GM21515 (cell line): ENCODE measurements at regions not wholly inside any gene's neighbourhood (a gene's known extent, or its start where the extent isn't known, plus 50 kb on each side); places are given as distances from the start of the nearest gene placed in this dataset.
"Not testable (repeated sequence)": the region's sequence is repeated elsewhere in the genome, so short reads cannot be mapped to it uniquely, and the experiment has no call there.

Source experiments
- ATAC-seq: cut with Tn5 transposase; IDR thresholded peaks from one replicate; pipeline ENCODE4 v1.9.1; 2021; ENCODE audit not compliant: unreplicated experiment

DNA sequence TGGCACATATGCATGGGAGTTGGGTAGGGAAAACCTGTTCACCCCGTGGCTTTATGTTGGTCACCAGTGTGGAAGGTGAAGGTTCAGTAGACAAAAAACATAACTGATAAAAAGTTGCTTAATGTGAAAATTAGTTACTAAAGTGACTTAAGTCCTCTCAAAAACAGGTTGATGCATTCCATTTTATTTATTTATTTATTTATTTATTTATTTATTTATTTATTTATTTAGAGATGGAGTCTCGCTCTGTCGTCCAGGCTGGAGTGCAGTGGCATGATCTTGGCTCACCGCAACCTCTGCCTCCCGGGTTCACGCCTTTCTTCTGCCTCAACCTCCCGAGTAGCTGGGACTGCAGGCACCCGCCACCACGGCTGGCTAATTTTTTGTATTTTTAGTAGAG, 541.0 kb downstream of the DCDC2C start:
- not testable (repeated sequence) for ATAC-seq

DNA sequence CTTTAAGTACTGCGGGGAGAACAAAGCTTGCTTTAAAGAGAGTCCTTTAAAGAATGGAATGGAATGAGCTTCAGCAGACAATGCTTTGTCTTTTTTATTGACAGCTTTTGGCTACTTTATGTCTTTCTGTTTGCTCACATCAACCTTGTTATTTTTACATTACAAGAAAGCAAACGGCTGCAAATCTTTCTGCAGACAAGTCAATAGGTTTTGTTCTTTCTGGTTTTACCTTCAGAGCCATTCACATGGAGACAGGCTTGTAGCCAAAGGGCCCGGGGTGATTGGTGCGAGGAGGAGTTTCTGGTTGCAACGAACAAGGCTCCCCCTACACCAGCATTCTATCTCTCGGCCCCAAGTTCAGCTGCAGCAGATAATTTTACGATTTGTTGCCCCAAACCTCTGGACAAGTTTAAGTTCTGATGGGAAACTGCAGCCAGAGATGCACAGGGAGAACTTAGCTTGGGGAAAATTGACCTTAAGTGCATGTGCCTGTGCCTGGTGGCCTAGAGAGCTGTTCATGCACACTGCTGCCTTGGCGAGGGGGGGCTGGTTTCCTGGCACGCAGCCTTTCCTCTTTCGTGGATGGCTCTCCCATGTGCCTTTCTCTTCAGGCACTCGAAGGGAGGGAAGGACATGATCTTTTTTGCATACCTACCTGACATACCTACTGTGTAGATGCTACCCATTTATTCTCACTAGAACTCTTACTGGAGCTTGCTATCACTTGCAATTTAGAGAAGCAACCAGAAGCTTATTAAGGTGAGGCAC, 543.2 kb downstream of the DCDC2C start:
- no peak for ATAC-seq

DNA sequence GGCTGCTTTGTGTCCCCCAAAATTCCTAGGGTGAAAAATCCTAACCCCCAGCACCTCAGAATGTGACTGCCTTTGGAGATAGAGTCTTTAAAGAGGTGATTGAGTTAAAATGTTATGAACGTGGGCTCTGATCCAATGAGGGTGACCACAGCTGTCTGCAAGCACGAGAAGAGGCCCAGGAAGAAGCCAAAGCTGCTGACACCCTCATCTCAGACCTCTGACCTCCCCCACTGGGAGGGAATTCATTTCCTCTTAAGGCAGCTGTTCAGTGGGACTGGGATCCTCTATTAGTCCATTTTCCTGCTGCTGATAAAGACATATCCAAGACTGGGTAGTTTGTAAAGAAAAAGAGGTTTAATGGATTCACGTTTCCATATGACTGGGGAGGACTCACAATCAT, 544.4 kb downstream of the DCDC2C start:
- no peak for ATAC-seq

DNA sequence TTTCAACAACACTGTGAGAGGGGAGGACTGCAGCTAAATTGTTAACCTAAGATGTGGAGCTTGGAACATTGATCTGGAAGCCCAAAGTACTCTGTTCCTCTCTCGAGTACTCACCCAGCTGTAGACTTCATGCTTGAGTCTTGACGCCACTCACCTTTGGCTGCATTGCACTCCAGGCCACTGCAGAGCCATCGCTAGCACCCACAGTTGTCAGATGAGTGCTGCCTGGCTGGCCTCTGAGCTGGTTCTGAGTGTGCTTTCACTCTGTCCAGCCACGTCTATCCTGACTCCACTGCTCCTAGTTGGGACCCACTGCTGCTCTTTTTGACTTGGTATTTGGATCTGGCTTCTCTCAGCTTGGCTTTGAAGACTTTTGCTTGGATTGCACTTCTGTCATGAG, 552.1 kb downstream of the DCDC2C start:
- ATAC-seq: no peak

DNA sequence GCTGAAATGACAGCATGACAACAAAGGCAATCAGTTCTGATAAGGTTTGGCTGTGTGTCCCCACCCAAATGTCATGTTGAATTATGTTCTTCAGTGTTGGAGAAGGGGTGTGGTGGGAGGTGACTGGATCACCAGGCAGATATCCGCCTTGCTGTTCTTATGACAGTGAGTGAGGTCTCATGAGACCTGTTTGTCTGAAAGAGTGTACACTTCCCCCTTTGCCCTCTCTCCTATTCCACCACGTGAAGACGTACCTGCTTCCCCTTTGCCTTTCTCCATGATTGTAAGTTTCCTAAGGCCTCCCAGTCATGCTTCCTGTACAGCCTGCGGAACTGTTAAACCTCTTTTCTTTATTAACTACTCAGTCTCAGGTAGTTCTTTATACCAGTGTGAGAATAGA, 553.0 kb downstream of the DCDC2C start:
- no peak for ATAC-seq

DNA sequence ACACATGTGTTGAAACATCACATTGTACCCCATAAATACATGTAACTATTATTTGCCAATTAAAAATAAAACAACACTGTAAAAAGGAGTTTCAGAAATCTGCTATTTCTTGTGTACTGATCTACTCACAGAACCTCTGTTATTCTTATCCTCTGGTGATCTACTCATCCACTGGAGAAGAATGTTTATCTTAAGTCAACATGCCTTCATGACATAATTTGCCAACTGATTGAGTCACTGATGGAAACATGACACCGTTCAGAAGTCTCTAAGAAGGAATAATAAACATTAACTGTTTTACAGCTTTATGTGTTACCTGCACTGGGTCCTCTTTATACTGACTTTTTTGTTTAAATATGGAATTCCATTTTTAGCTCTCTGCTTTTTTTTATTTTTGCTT, 555.2 kb downstream of the DCDC2C start:
- ATAC-seq: no peak

DNA sequence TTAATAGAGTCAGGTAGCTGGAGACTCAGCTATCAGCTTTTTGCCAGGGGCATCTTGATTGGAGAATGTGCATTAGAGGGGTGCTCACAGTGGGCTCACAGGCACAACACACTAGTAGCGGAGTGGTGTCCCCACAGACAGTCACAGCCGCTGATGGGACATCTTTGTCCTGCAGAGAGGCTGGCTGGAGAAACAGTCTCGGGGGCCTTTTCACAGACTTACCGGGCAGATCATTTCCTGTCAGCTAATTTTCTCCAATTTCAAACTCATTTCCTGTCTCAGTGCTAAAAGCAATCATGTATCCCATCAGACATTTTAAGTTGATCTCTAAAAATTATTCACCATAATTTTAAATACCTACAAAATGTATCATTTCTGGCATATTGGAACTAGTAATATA, 562.6 kb downstream of the DCDC2C start:
- ATAC-seq: no peak

DNA sequence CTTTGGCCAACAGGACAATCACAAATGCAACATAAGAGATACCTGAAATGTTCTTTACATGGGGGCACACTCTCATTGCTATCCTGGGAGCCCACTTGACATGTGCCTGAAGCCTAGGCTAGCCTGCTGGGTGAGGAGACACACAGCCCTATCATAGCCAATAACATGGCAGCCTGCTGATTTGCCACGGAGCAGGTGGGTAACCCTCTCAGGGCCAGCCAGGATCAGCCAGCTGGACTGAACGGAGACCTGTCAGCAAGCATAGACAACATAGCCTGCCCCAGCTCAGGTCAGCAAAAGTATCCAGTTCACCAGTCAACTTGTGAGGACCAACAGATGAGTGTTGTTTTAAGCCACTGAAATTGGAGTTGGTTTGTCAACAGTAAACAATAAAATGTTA, 566.5 kb downstream of the DCDC2C start:
- no peak for ATAC-seq

DNA sequence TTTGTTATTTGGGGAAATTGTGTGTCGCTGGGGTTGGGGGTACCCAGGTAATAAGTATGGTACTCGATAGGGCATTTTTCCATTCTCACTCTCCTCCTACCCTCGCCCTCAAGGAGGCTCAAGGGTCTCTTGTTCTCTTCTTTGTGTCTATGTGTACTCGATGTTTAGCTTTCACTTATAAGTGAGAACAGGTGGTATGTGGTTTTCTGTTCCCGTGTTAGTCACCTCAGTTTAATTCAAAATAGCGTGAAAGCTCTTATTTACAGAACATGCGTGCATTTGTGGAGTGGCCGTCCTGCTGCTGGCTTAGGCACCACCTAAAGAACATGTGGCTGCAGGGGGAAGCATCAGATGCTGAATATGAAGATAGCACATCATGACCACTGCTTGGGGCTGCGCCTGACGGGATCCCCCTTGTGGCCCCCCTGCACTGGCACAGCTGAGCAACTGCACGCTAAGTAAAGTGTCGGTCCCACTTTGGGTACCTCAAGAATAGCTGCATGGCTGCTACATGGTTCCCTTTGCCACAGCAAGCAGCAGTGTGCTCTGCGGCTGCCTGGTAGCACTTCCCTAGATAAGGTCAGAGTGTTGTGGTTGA, 569.0 kb downstream of the DCDC2C start:
- no peak for ATAC-seq

DNA sequence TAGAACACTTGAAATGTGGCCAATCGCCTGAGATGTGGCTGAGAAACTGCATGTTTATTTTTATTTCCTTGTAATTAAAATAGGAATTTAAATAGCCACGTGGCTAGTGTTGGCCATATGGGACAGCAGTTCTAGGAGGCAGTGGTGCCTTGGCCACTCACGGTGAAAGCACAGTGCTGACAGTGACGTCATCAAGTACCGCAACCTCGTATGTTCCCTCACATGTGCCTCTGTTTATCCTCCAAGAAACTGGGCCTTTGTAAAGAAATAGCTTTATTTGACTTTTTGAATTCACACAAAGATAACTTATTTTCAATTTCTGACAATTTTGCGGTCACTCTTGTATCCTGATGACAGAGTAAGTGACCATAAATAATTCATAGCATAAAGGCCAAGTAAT, 575.0 kb downstream of the DCDC2C start:
- no peak for ATAC-seq

DNA sequence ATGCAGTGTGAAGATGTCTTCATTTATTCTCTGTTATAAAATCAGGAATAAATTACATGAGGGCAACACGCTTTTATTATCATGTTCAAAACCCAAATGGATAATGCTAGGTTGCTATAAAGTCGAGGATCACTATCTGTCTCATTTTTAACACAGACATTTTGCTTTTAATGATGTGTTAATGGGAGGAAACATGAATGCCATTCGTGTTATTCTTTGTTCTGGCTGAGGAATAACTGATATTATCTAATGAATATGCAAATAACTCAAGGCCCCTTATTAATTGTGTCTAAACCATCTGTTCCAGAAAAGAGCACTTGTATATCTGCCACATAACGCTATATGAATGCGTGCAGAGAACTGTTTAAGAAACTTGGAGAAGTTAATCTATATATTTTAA, 576.1 kb downstream of the DCDC2C start:
- ATAC-seq: no peak

DNA sequence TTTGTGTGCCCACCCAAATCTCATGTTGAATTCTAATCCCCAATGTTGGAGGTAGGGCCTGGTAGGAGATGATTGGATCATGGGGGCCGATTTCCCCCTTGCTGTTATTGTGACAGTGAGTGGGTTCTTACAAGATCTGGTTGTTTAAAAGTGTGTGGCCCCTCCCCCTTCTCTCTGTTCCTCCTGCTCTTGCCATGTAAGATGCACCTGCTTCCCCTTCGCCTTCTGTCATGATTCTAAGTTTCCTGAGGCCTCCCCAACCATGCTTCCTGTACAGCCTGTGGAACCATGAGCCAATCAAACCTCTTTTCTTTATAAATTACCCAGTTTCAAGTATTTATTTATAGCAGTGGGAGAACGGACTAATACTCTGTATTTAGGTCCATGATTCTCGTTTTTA, 588.1 kb downstream of the DCDC2C start:
- ATAC-seq: no peak

DNA sequence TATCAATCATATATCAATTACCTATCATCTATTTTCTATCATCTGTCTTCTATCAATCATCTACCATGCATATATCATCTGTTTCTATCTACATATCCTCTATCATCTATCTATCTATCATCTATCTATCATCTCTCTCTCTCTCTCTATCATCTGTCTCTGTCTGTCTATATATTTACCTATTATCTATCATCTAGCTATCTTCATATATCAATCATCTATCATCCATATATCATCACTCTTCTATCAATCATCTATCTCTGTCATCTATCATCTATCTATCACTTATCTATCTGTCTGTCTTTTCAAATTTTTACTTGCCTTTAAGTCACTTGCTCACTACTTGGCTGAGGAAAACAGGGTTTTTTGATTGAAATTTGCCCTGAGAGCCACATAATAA, 592.3 kb downstream of the DCDC2C start:
- ATAC-seq: no peak

DNA sequence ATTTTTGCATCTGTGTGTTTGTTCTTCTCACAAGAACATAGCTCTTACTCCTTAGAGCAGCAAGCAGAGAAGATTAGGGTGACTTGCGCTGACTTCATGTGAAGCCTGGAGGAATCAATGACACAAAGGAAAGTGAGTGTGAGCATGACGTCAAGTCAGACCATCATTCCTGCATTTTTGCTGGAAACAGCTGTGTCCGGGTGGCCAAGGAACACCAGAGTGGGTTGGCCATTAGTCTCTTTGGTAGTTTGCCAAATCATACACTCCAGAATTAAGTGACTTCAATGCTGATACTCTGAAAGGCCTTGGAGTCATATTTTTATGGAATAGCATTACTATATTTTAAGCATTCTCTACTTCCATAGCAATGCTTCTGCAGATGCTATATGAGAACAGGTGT, 597.2 kb downstream of the DCDC2C start:
- no peak for ATAC-seq

DNA sequence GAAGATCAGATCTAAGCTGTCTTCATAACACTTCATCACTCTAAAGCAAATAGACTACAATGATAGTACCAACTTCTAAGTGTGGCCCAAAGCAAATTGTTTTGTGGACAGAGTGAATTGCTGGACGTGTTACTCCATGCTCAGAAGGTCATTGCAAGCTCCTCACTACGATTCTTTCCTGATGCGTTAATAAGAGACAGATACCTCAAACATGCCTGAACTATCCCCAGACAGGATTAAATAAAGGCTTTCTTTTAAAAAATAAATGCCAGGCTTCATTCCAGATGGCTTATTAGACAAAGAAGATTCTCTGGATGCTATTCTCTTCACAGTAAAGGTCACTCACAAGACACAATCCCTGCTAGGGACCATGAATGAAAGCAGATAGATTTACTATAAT, 621.2 kb downstream of the DCDC2C start:
- no peak for ATAC-seq

DNA sequence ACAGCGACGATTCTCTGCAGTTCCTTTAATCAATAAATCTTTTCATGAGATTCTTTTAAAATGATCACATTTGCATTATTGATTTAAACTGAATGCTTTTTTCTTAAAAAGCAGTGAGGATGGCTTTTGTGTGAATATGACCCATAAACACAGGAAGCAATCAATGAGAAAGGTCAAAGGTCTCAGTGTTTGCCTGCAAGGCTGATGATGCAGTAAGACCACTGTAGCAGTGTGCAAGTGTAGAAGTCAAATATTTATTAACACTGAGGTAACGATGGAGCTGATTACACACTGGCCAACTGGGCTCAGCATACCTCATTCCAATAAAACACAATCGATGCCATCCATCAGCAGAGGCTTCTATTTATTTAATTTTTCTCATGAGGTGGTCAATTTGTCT, 633.5 kb downstream of the DCDC2C start:
- no peak for ATAC-seq

DNA sequence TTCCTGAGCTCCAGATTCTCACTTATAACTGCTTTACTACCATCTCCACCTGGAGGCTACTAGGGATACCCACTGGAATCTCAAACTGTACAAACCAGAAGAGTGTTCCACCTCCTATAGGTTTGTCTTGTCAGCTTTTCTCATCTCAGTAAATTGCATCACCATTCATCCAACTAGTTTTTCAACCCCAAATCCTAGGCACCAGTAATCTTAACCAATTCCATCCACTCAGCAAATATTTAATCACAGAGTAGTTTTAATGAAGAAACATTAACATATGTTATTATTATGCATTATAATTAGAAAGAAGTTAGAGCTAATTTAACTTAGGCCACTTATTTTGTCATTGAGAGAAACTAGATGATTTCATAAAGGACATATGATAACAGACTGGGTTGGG, 635.0 kb downstream of the DCDC2C start:
- ATAC-seq: no peak

DNA sequence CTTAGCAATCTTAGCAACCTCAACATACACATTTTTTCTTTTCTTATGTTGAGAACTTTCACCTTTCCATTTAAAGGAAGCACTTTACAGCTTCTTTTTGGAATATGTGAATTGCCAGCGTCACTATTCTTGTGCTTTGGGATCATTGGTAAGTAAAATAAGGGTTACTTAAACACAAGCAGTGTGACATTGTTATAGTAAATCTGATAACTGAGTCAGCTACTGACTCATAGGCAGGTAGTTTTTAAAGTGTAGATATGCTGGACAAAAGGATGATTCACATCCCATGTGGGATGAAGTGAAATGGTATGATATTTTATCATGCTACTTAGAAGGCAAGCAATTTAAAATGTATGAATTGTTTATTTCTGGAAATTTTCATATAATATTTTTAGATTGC, 637.2 kb downstream of the DCDC2C start:
- ATAC-seq: no peak

DNA sequence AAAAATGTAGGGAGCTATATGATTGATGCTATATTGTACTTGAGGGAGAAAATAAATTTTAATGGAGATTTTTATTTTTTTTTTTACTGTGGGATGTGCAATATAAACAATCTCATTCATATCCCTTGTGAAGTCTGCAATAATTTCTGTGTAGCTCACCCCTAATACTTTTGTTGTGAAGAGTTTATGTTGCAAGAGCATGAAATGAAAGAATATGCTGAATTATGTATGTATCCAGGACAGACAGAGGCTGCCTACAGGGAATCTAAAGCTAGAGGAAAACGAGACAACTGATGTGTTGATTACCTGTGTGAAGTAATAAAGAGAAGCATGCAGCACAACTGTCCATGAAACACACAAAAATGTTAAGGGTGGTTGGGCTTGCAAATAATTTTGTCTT, 643.3 kb downstream of the DCDC2C start:
- ATAC-seq: no peak

DNA sequence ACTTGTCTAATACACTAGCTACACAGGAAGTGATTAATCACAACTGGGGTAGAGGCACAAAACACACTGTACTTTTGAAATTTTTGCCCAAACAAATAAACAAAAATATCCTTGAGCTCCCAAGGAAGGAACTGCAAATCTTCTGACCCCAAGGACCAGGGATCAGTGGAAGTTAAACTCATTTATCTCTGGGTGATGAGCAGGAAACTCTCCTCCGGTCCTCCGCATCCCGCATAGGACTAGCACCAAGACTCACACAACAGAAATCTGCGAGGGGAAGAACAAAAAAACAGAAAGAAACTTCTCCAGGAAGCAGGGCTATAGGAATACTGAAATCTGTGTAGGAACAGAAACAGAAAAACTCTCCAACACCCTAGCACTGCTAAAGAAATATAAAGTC, 650.3 kb downstream of the DCDC2C start:
- no peak for ATAC-seq

DNA sequence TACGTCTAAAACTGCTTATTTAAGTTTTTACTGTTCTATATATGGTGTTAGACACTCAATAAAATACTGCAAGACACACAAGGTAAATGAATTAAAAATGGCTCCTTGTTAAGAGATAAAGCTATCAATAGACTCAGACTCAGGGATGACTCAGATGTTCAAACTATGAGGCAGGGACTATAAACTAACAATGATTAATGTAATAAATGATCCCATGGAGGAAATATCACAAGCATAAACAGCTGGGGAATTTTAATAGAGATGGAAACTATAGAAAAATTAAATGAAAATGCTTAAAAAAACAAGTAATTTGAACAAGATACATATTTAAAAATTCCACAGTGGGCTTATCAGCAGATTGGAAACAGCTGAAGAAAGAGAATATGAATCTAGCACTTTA, 650.8 kb downstream of the DCDC2C start:
- no peak for ATAC-seq

DNA sequence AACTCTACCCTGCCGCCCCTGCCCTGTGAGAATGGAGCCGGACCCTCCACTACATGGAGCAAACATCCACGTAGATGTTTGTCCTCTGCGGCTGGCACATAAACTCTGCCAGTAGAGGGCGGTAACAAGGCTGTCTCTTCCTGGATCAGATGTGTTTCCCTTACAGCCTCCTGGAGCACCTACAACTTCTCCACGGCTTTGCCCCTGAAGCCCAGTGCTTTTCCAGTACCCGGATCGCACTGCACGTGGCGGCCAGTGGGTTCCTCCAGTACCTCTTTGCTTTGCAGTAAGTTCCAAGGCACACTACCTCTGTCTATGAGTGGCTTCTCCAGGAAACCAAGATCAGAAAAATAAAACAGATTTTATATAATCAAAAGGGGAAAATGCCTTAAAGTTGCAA, 651.3 kb downstream of the DCDC2C start:
- ATAC-seq: no peak

DNA sequence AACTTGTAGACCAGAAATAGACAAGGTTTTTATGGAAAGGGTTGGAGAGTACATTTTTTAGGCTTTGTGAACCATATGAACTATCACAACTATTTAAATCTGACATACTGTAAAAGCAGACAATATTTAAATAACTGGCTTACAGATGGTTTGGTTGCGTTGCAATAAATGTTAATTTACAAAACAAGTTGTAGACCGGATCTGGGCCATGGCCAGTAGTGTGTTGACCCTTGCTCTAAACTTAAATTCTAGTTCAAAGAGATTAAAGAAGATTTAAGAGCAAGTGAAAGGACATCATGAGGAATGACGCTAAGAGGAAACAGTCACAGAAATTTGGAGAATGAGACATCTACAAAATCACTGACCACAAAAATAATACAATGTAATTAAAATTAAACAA, 652.7 kb downstream of the DCDC2C start:
- no peak for ATAC-seq
